RWPE2 (cell line): ENCODE measurements at regions not wholly inside any gene's neighbourhood (a gene's known extent, or its start where the extent isn't known, plus 50 kb on each side); places are given as distances from the start of the nearest gene placed in this dataset.

Experiments
- ATAC-seq: fragments of 200-7000 bp; cut with Tn5 transposase; 3 replicates; pipeline ENCODE4 v1.9.1; 2021; ENCODE audit warnings: low read depth
- DNase-seq: peaks from one replicate; pipeline ENCODE4 v3.0.0-alpha.2; 2020; ENCODE audit warnings: low spot score
- H3K27ac ChIP-seq: fragments of 450-650 bp; 2 replicates; pipeline ENCODE4 v1.5.1; 2017; ENCODE audit warnings: mild to moderate bottlenecking; ENCODE audit not compliant: poor library complexity, severe bottlenecking
- H3K27me3 ChIP-seq: fragments of 250-450 bp; sonication (Bioruptor Pico); 2 replicates; pipeline ENCODE4 v1.5.1; 2021; ENCODE audit warnings: mild to moderate bottlenecking, moderate library complexity; ENCODE audit not compliant: insufficient read depth, poor library complexity, severe bottlenecking
- H3K36me3 ChIP-seq: fragments of 250-450 bp; sonication (Bioruptor Pico); 2 replicates; pipeline ENCODE4 v1.5.1; 2020; ENCODE audit warnings: low read depth, mild to moderate bottlenecking, moderate library complexity
- H3K4me1 ChIP-seq: fragments of 250-450 bp; sonication (Bioruptor Pico); 2 replicates; pipeline ENCODE4 v1.5.1; 2021; ENCODE audit warnings: mild to moderate bottlenecking, moderate library complexity; ENCODE audit not compliant: insufficient read depth, poor library complexity, severe bottlenecking
- H3K4me3 ChIP-seq: fragments of 250-450 bp; sonication (Bioruptor Pico); 2 replicates; pipeline ENCODE4 v1.5.1; 2021; ENCODE audit warnings: mild to moderate bottlenecking, moderate library complexity; ENCODE audit not compliant: severe bottlenecking
- H3K9me3 ChIP-seq: fragments of 250-450 bp; sonication (Bioruptor Pico); 2 replicates; pipeline ENCODE4 v1.5.1; 2021; ENCODE audit warnings: mild to moderate bottlenecking, moderate library complexity; ENCODE audit not compliant: severe bottlenecking
- TF ChIP-seq, protein P1 (sequence below): fragments of 450-650 bp; IDR thresholded peaks from one replicate; pipeline ENCODE4 v1.5.1; 2017; ENCODE audit warnings: mild to moderate bottlenecking, moderate library complexity; ENCODE audit not compliant: poor library complexity, severe bottlenecking

DNA sequence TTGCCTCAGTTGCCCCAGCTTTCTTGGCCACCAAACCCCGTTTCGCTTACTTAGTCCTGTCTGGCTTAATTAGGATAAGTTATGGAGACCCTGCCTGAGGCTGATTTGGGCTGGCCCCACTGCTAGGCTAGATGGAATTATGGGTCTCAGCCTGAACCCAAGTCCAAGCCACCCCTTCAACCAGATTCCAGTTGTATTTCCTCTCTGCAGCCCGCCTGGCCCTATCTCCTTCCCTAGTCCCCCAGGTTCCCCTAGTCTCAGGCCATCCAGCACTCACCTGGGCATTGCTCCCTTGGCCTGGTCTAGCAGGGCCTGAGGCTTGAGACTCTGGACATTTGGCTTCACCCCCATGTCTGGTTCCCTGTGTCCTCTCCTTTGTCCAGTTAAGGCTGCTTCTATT, 111.7 kb upstream of the IPO9 start:
- Histone ChIP-seq H3K27me3 (no peaks in the 10 kb centered on the region), H3K4me1 (peaks cover 32% of the 10 kb centered on the region), H3K4me3 (no peak overlapping the region), H3K27ac (no peak overlapping the region), H3K36me3 (no peaks in the 10 kb centered on the region), H3K9me3 (no peaks in the 10 kb centered on the region)
- ATAC-seq (no peak), DNase-seq (no peak)
- TF ChIP-seq, protein P1, sequence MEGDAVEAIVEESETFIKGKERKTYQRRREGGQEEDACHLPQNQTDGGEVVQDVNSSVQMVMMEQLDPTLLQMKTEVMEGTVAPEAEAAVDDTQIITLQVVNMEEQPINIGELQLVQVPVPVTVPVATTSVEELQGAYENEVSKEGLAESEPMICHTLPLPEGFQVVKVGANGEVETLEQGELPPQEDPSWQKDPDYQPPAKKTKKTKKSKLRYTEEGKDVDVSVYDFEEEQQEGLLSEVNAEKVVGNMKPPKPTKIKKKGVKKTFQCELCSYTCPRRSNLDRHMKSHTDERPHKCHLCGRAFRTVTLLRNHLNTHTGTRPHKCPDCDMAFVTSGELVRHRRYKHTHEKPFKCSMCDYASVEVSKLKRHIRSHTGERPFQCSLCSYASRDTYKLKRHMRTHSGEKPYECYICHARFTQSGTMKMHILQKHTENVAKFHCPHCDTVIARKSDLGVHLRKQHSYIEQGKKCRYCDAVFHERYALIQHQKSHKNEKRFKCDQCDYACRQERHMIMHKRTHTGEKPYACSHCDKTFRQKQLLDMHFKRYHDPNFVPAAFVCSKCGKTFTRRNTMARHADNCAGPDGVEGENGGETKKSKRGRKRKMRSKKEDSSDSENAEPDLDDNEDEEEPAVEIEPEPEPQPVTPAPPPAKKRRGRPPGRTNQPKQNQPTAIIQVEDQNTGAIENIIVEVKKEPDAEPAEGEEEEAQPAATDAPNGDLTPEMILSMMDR, result no peak

DNA sequence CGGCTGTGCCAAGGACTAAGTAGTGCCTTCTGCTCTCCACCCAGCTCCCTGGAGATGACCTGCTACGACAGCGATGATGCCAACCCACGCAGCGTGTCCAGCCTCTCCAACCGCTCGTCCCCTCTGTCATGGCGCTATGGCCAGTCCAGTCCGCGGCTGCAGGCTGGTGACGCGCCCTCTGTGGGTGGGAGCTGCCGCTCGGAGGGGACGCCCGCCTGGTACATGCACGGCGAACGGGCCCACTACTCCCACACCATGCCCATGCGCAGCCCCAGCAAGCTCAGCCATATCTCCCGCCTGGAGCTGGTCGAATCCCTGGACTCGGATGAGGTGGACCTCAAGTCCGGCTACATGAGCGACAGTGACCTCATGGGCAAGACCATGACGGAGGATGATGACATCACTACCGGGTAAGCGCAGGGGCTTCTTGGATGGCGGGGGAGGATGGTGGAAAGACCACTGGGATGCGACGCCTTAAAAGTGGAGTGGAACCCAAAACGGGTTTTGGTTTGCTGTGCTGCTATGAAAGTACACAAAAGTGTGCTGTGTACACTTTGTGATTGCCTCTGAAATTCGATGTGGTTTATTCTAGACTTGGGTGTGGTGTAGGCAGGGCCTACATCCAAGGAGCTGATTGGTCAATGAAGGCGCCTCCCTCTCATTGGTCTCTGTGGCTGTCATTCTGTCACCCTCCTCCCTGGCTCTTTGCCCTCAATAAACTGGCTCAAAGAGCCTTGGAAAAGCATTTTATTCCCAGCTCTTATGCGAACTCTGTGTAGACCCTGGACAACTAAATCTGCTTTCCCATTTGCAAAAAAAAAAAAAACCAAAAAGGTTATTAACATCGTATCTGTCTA, 110.4 kb upstream of the IPO9 start:
- Histone ChIP-seq H3K9me3 (no peaks in the 10 kb centered on the region), H3K27ac (no peak overlapping the region), H3K4me1 (peaks cover 19% of the 10 kb centered on the region), H3K27me3 (no peaks in the 10 kb centered on the region), H3K36me3 (no peaks in the 10 kb centered on the region), H3K4me3 (no peak overlapping the region)
- TF ChIP-seq, protein P1, result no peak
- ATAC-seq (no peak), DNase-seq (no peak)

DNA sequence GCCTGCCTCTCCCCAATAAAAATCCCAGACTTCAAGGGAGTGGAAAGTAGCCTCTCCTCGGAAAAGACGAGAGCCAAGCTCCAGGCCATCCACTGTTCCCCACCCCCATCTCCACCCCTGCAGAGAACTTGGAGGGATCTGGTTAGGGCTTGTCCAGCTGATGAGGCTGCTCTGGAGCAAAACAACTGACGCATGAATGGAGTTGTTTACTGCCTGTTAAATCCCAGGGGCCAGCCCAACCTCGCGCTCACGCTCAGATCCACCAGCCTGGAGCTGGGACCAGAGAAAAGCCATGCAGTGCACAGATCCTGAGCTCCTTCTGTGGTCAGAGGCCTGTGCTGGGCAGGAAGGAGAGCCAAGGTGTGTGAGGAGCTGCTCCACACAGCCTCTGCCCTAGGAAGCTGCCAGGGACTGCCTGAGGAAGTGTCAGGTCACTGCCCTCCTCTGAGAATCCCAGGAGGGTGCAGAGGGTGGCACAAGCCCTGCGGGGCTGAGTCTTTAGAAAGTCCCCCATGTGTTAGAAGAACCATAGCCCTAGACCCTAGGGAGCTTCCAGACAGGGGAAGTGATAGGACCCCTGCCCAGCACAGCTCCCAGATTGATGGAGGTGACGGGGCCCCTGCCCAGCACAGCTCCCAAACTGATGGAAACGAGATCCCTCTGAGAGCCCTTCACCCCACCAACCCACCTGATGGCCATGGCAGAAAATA, 109.0 kb upstream of the IPO9 start:
- H3K27ac ChIP-seq, result no peak overlapping the region
- no peaks in the 10 kb centered on the region for H3K9me3 ChIP-seq
- ATAC-seq (peak; percentile 22; the same call in 2 of the 3 replicates), DNase-seq (no peak)
- H3K27me3 ChIP-seq, result no peaks in the 10 kb centered on the region
- no peaks in the 10 kb centered on the region for H3K36me3 ChIP-seq
- H3K4me1 ChIP-seq, result peaks cover 7% of the 10 kb centered on the region
- no peak overlapping the region for H3K4me3 ChIP-seq
- TF ChIP-seq, protein P1, result no peak

DNA sequence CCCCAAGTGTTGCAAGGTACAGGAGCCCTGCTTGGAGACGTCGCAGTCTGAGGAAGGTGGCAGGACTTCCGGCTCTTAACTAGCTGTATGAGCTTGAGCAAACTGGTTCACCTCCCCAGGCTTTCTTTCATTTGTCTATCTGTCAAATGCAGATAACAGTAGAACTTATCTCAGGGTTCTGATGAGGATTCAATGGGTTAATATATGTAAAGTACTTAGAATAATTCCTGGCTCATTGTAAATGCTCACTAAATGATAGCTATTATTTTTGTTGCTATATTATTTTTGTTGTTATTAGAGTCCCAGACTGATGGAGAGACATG, 108.5 kb upstream of the IPO9 start:
- Histone ChIP-seq H3K27me3 (no peaks in the 10 kb centered on the region), H3K36me3 (no peaks in the 10 kb centered on the region), H3K4me1 (peaks cover 2% of the 10 kb centered on the region), H3K4me3 (no peak overlapping the region), H3K27ac (no peak overlapping the region), H3K9me3 (no peaks in the 10 kb centered on the region)
- ATAC-seq (no peak), DNase-seq (no peak)
- TF ChIP-seq, protein P1, result no peak
